Vagina (tissue), 2 donors: ENCODE measurements at regions not wholly inside any gene's neighbourhood (a gene's known extent, or its start where the extent isn't known, plus 50 kb on each side); places are given as distances from the start of the nearest gene placed in this dataset.
"Not testable (repeated sequence)": the region's sequence is repeated elsewhere in the genome, so short reads cannot be mapped to it uniquely, and the experiment has no call there.

ENCODE experiments used
- DNase-seq, 2 donors: peaks; one replicate each; pipeline ENCODE4 v3.0.0-alpha.2; 2017; ENCODE audit errors: extremely low spot score in 2 of 2
- H3K27ac ChIP-seq: fragments of 200-600 bp; sonication (generic); one replicate; pipeline ENCODE4 v1.5.1; 2019
- H3K27me3 ChIP-seq: fragments of 200-600 bp; sonication (generic); one replicate; pipeline ENCODE4 v1.5.1; 2019
- H3K36me3 ChIP-seq, 2 donors: fragments of 200-600 bp; sonication (generic); one replicate each; pipeline ENCODE4 v1.5.1; 2017 to 2019
- H3K4me1 ChIP-seq: fragments of 200-600 bp; sonication (generic); one replicate; pipeline ENCODE4 v1.5.1; 2019
- H3K4me3 ChIP-seq, 2 donors: fragments of 200-600 bp; sonication (generic); 1 replicate in 1 of 2; 2 replicates in 1 of 2; pipeline ENCODE4 v1.5.1; 2016 to 2019
- H3K9me3 ChIP-seq: fragments of 200-600 bp; sonication (generic); one replicate; pipeline ENCODE4 v1.5.1; 2019
- CTCF ChIP-seq, 3 experiments: fragments of 450-650 bp in 2 of 3; fragments of 200-600 bp in 1 of 3; sonication (generic) in 1 of 3; IDR thresholded peaks; one replicate each; pipeline ENCODE4 v1.5.1; 2017 to 2019; ENCODE audit warnings: antibody characterized with exemption in 3 of 3, mild to moderate bottlenecking in 2 of 3, moderate library complexity in 2 of 3
- POLR2A ChIP-seq, 2 donors: fragments of 450-650 bp; IDR thresholded peaks; one replicate each; pipeline ENCODE4 v1.6.1; 2017; ENCODE audit warnings: antibody characterized with exemption in 2 of 2, mild to moderate bottlenecking in 2 of 2, moderate library complexity in 2 of 2
- POLR2AphosphoS5 ChIP-seq, 2 donors: sonication (generic); formaldehyde crosslinking; IDR thresholded peaks; one replicate each; pipeline ENCODE4 v1.9.0; 2017; ENCODE audit warnings: antibody characterized with exemption in 2 of 2, mild to moderate bottlenecking in 2 of 2, low read depth in 1 of 2; ENCODE audit not compliant: insufficient read depth in 1 of 2
- intact Hi-C: fragments of 100-400 bp; cut with DNase I; formaldehyde crosslinking; loops from one replicate; pipeline ENCODE4 v1.15.1; 2023

- Histone ChIP-seq H3K9me3 (no peaks in the 10 kb centered on the region), H3K4me1 (no peaks in the 10 kb centered on the region), H3K36me3 (no peaks in the 10 kb centered on the region), H3K27me3 (no peaks in the 10 kb centered on the region), H3K27ac (no peak overlapping the region), H3K4me3 (no peak overlapping the region)
- TF ChIP-seq POLR2AphosphoS5 (IDR thresholded peaks at IDR 0.05; ENCODE audit: insufficient read depth in 1 of 2, low read depth in 1 of 2): no peak
- no peak for TF ChIP-seq POLR2A (IDR thresholded peaks at IDR 0.05)
- no peak for TF ChIP-seq CTCF (IDR thresholded peaks at IDR 0.05)
- DNase-seq: no peak
- intact Hi-C loops: no loop called here
Measured at GRCh38 chr5:125913200-125913599, 510.0 kb upstream of the GRAMD2B start.

DNA sequence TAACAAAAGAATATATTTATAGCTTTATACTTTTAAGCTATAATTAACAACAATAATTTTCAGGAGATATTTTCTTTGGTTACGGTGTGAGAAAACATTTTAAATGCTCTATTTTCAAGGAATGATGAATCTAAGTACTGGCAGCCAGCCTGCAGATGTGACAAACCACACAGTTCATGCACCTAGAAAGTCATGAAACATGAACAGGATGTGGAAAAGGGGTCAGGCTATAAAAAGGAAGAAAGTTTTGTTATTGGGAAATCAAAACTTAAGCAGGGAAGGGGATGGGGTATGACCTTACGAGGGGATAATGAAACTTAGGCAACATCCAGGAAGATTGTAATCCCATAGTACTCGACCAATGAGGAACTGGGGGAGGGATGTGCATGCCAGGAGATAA is 508.7 kb upstream of the GRAMD2B start:
- no peaks in the 10 kb centered on the region for H3K9me3 ChIP-seq
- no peak for TF ChIP-seq POLR2AphosphoS5 (IDR thresholded peaks at IDR 0.05; ENCODE audit: insufficient read depth in 1 of 2, low read depth in 1 of 2)
- no peak for DNase-seq
- intact Hi-C loops: no loop called here
- H3K27ac ChIP-seq: no peak overlapping the region
- no peaks in the 10 kb centered on the region for H3K27me3 ChIP-seq
- H3K4me3 ChIP-seq: no peak overlapping the region
- H3K36me3 ChIP-seq: no peaks in the 10 kb centered on the region
- H3K4me1 ChIP-seq: no peaks in the 10 kb centered on the region

- H3K4me3 ChIP-seq, H3K4me1 ChIP-seq, intact Hi-C loops, H3K27me3 ChIP-seq, H3K36me3 ChIP-seq, H3K9me3 ChIP-seq, DNase-seq, H3K27ac ChIP-seq: not testable (repeated sequence)
Measured at GRCh38 chr5:125923958-125924357, 499.3 kb upstream of the GRAMD2B start.

DNA sequence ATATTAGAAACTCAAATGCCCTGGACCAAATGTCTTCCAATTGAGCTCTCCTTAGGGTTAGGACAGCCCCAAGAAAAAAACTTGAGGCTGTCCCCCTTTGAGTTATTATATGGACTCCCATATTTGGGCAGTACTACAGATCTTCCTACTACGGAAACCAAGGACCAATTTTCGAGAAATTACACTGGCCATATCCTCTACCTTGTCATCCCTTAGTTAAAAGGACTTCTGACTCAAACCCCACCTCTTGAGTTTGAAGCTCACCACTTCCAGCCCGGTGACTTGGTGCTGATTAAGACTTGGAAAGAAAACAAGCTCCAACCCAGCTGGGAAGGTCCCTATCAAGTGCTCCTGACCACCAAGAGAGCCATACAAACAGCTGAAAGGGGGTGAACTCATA is 497.0 kb upstream of the GRAMD2B start:
- DNase-seq: no peak
- H3K36me3 ChIP-seq: no peaks in the 10 kb centered on the region

DNA sequence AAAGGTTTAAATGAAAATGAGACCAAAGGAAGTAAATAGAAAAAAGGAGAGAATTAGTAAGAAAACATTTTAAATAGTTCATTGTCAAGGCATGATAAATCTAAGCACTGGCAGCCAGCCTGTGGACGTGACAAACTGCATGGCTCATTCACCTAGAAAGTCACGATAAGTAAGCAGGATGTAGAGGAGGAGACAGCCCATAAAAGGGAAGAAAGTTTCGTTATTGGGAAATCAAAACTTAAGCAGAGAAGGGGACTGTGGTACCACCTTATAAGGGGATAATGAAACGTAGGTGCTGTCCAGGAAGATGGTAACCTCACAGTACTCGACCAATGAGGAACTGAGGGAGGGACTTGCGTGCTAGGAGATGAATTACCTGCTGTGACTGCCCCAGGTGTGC is 494.5 kb upstream of the GRAMD2B start:
- no peaks in the 10 kb centered on the region for H3K9me3 ChIP-seq
- H3K27ac ChIP-seq: no peak overlapping the region
- no peaks in the 10 kb centered on the region for H3K36me3 ChIP-seq
- no peak overlapping the region for H3K4me3 ChIP-seq
- no peaks in the 10 kb centered on the region for H3K27me3 ChIP-seq
- TF ChIP-seq POLR2AphosphoS5 (IDR thresholded peaks at IDR 0.05; ENCODE audit: insufficient read depth in 1 of 2, low read depth in 1 of 2) (no peak), CTCF (IDR thresholded peaks at IDR 0.05) (no peak), POLR2A (IDR thresholded peaks at IDR 0.05) (no peak)
- no peaks in the 10 kb centered on the region for H3K4me1 ChIP-seq
- no peak for DNase-seq
- intact Hi-C loops: no loop called here

More for the DNA sequence above, 497.0 kb upstream of the GRAMD2B start:
- no peaks in the 10 kb centered on the region for H3K9me3 ChIP-seq
- H3K27ac ChIP-seq: no peak overlapping the region
- TF ChIP-seq CTCF (IDR thresholded peaks at IDR 0.05) (no peak), POLR2AphosphoS5 (IDR thresholded peaks at IDR 0.05; ENCODE audit: insufficient read depth in 1 of 2, low read depth in 1 of 2) (no peak), POLR2A (IDR thresholded peaks at IDR 0.05) (no peak)
- no peaks in the 10 kb centered on the region for H3K4me1 ChIP-seq
- H3K27me3 ChIP-seq: no peaks in the 10 kb centered on the region
- H3K4me3 ChIP-seq: no peak overlapping the region
- intact Hi-C loops: no loop called here

DNA sequence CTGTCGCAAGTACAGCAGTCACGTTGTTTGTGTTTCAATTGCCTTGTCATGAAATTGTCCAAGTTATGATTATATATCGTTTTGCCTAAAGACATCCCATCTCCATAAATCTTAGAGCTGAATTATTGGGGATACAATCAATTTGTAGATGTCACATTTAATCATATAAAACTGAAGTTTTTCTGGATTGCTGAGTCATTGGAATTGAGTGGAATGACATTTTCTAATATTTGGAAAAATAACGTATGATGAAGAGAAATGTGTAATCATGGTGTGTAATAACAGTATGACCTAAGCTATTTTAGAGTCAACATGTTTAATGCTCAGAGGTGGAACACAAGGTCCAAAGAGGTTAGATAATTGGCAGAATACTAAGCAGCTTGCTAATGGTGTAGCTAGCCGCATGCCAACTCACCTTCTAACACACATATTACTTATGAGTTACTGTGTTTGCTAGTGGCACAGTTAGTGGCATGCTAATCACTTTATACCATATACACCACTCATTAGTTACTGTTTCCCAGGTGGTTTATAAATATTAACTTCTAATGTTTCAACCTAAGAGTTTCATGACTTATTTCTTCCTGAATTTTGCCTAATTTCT is 473.1 kb upstream of the GRAMD2B start:
- Histone ChIP-seq H3K36me3 (no peaks in the 10 kb centered on the region), H3K27ac (no peak overlapping the region), H3K9me3 (no peaks in the 10 kb centered on the region), H3K4me3 (no peak overlapping the region), H3K27me3 (no peaks in the 10 kb centered on the region), H3K4me1 (no peaks in the 10 kb centered on the region)
- no peak for DNase-seq
- TF ChIP-seq CTCF (IDR thresholded peaks at IDR 0.05) (no peak), POLR2A (IDR thresholded peaks at IDR 0.05) (no peak), POLR2AphosphoS5 (IDR thresholded peaks at IDR 0.05; ENCODE audit: insufficient read depth in 1 of 2, low read depth in 1 of 2) (no peak)
- intact Hi-C loops: no loop called here
